ENCODE measurements at regions not wholly inside any gene's neighbourhood (a gene's known extent, or its start where the extent isn't known, plus 50 kb on each side); places are given as distances from the start of the nearest gene placed in this dataset.

- no peak for TF ChIP-seq ZUFSP (CRISPR knock-in tag; IDR thresholded peaks at IDR 0.05; ENCODE audit: borderline replicate concordance)
- TF ChIP-seq EED (CRISPR knock-in tag; IDR thresholded peaks at IDR 0.05) = no peak
- no peak for TF ChIP-seq NFYC (CRISPR knock-in tag; IDR thresholded peaks at IDR 0.05)
- peak; percentile 81 to 83 for TF ChIP-seq POLR2A (IDR thresholded peaks at IDR 0.05; ENCODE audit: insufficient read depth in 1 of 2, low read depth in 2 of 2, low read length in 2 of 2)
- TF ChIP-seq ZNF687 (CRISPR knock-in tag; IDR thresholded peaks at IDR 0.05) = peak; percentile 41
- TF ChIP-seq ZNF83 (CRISPR knock-in tag; IDR thresholded peaks at IDR 0.05; ENCODE audit: borderline replicate concordance) = no peak
- TF ChIP-seq KLF16 (CRISPR knock-in tag; IDR thresholded peaks at IDR 0.05) = no peak
- TF ChIP-seq NFKB2 (CRISPR knock-in tag; IDR thresholded peaks at IDR 0.05; ENCODE audit: borderline replicate concordance) = no peak
- TF ChIP-seq MAX (IDR thresholded peaks at IDR 0.05) = peak; percentile 61
- TF ChIP-seq ZFP62 (CRISPR knock-in tag; IDR thresholded peaks at IDR 0.05) = no peak
- TF ChIP-seq ZFP41 (CRISPR knock-in tag; IDR thresholded peaks at IDR 0.05; ENCODE audit: borderline replicate concordance) = no peak
- TF ChIP-seq USF2 (IDR thresholded peaks at IDR 0.05; ENCODE audit: low read depth, low read length) = no peak
- no peak for TF ChIP-seq USF2 (CRISPR knock-in tag; IDR thresholded peaks at IDR 0.05; ENCODE audit: borderline replicate concordance)
- no peak for TF ChIP-seq KLF11 (CRISPR knock-in tag; IDR thresholded peaks at IDR 0.05)
- TF ChIP-seq ZNF431 (CRISPR knock-in tag; IDR thresholded peaks at IDR 0.05; ENCODE audit: borderline replicate concordance, low read depth) = no peak
- no peak for TF ChIP-seq ZNF251 (CRISPR knock-in tag; IDR thresholded peaks at IDR 0.05)
- no peak for TF ChIP-seq GATA4 (IDR thresholded peaks at IDR 0.05; ENCODE audit: borderline replicate concordance, low read depth)
- TF ChIP-seq FOSL1 (CRISPR knock-in tag; IDR thresholded peaks at IDR 0.05; ENCODE audit: borderline replicate concordance) = no peak
- TF ChIP-seq CBFB (CRISPR knock-in tag; IDR thresholded peaks at IDR 0.05) = no peak
- no peak for TF ChIP-seq YY1 (IDR thresholded peaks at IDR 0.05; ENCODE audit: insufficient read depth, insufficient replicate concordance, low read depth, low read length)
- TF ChIP-seq CBX5 (CRISPR knock-in tag; IDR thresholded peaks at IDR 0.05; ENCODE audit: borderline replicate concordance) = no peak
- no peak for TF ChIP-seq SALL1 (CRISPR knock-in tag; IDR thresholded peaks at IDR 0.05)
- TF ChIP-seq PHF8 (CRISPR knock-in tag; IDR thresholded peaks at IDR 0.05) = peak; percentile 81
These were observed 1355.5 kb upstream of the LRRTM3 start (continued) for GRCh38 chr10:65570143-65571010.

Measured in HepG2 (cell line).